Hematopoietic multipotent progenitor cell treated with erythropoietin and hydrocortisone succinate and interleukin-3 and kit ligand, for 15 days (in vitro differentiated cells): ENCODE measurements at regions not wholly inside any gene's neighbourhood (a gene's known extent, or its start where the extent isn't known, plus 50 kb on each side); places are given as distances from the start of the nearest gene placed in this dataset.
A peak's percentile ranks its signal among the peaks of the same experiment; 100 is the strongest.

Source experiments
- DNase-seq: peaks from one replicate; pipeline ENCODE4 v3.0.0-alpha.2; 2015; ENCODE audit warnings: low spot score

- DNase-seq = no peak
These were observed 79.5 kb downstream of the IRF2BPL start for GRCh38 chr14:76948976-76949375.

GRCh38 chr14:76948213-76948947 is 80.1 kb downstream of the IRF2BPL start:
- no peak for DNase-seq

- DNase-seq = no peak
These were observed 80.7 kb downstream of the IRF2BPL start for GRCh38 chr14:76947838-76948184.

GRCh38 chr14:76947078-76947837 is 81.2 kb downstream of the IRF2BPL start:
- peak; percentile 38 for DNase-seq

GRCh38 chr14:76946753-76947077 is 81.8 kb downstream of the IRF2BPL start:
- DNase-seq = no peak

- DNase-seq = no peak
These were observed 85.4 kb downstream of the IRF2BPL start for GRCh38 chr14:76943072-76943471.

- DNase-seq = no peak
These were observed 86.3 kb downstream of the IRF2BPL start for GRCh38 chr14:76941946-76942805.

GRCh38 chr14:76941544-76941943 is 87.0 kb downstream of the IRF2BPL start:
- DNase-seq = no peak

GRCh38 chr14:76940021-76940760 is 88.3 kb downstream of the IRF2BPL start:
- no peak for DNase-seq

- DNase-seq = no peak
These were observed 89.3 kb downstream of the IRF2BPL start for GRCh38 chr14:76939015-76939742.

- no peak for DNase-seq
These were observed 90.4 kb downstream of the IRF2BPL start for GRCh38 chr14:76938092-76938500.

- no peak for DNase-seq
These were observed 91.1 kb downstream of the IRF2BPL start for GRCh38 chr14:76937181-76938091.

- DNase-seq = no peak
These were observed 92.0 kb downstream of the IRF2BPL start for GRCh38 chr14:76936483-76936882.

- DNase-seq = no peak
These were observed 95.0 kb downstream of the IRF2BPL start for GRCh38 chr14:76933515-76933914.

GRCh38 chr14:76931631-76932402 is 96.7 kb downstream of the IRF2BPL start:
- DNase-seq = no peak

- DNase-seq = no peak
These were observed 98.0 kb downstream of the IRF2BPL start for GRCh38 chr14:76930549-76930948.

GRCh38 chr14:76929927-76930326 is 98.6 kb downstream of the IRF2BPL start:
- DNase-seq = no peak

GRCh38 chr14:76927971-76928700 is 100.4 kb downstream of the IRF2BPL start:
- DNase-seq = no peak
